ENCODE measurements at regions not wholly inside any gene's neighbourhood (a gene's known extent, or its start where the extent isn't known, plus 50 kb on each side); places are given as distances from the start of the nearest gene placed in this dataset.

DNA sequence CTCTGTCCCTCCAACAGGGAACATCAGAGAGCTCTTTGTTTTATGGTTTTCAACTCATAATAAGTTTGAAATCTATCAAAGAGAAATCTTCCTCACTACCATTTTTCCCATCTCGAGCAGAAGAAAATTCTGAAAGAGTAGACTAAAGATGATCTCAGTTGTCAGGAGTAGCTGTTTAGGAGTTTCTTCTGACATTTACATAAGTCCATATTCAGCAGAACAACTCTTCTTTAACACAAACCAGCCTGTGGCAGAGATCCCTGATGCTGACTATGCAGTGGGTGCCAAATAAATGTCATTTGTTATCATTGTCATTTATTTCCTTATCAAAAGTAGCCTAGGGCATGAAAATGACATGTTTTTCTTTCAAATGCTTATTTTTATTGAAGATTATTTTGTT, 380.7 kb downstream of the MBD2 start:
- H3K36me3 ChIP-seq (replicated peaks in 1 of 2; ENCODE audit: control insufficient read depth in 1 of 2, insufficient read depth in 2 of 2, low read length in 2 of 2), result no peaks in the 10 kb centered on the region
- ChIA-PET POLR2A (no interaction called here), CTCF (ENCODE audit: low intra/inter-chr PET ratio, low total read pairs) (no interaction called here)
- DNase-seq (ENCODE audit: low spot score) (no peak), ATAC-seq (no peak), FAIRE-seq (no peak)
- H3K27ac ChIP-seq (ENCODE audit: extremely low read length, insufficient read depth, low read length), result no peak overlapping the region
- in situ Hi-C loops (cut with HindIII; ENCODE audit: extremely low pct_ligation_motif_present, low pct_unique_long_range_greater_than_20kb), result no loop called here
- H3K4me1 ChIP-seq (ENCODE audit: insufficient read depth, low read length), result no peaks in the 10 kb centered on the region
- H3K9ac ChIP-seq (ENCODE audit: insufficient read depth, low read depth, low read length), result no peak overlapping the region
- WGBS (ENCODE audit: low lambda C conversion rate), result 4% methylated on average over 1 of the region's 1 CpG
- no peak overlapping the region for H3K4me2 ChIP-seq (ENCODE audit: low read depth, low read length)
- H3K27me3 ChIP-seq (ENCODE audit: control insufficient read depth in 1 of 2, insufficient read depth in 2 of 2, low read length in 2 of 2), result no peaks in the 10 kb centered on the region
- H2AFZ ChIP-seq (ENCODE audit: low read length), result no peak overlapping the region
- H3K79me2 ChIP-seq (ENCODE audit: insufficient read depth, low read length), result no peaks in the 10 kb centered on the region
- intact Hi-C loops (cut with micrococcal nuclease; ENCODE audit: unreplicated experiment), result no loop called here
- H3K9me3 ChIP-seq (ENCODE audit: low read length), result no peaks in the 10 kb centered on the region
- TF ChIP-seq HMGA1 (CRISPR knock-in tag; conservative IDR thresholded peaks at IDR 0.05), result no peak
- no peak overlapping the region for H3K4me3 ChIP-seq (replicated peaks in 1 of 3; ENCODE audit: insufficient read depth in 1 of 3, low read depth in 2 of 3, low read length in 3 of 3)
- BruUV-seq (replicated peaks), result no TSS peak
- no peaks in the 10 kb centered on the region for H4K20me1 ChIP-seq (ENCODE audit: insufficient read depth, low read length)

DNA sequence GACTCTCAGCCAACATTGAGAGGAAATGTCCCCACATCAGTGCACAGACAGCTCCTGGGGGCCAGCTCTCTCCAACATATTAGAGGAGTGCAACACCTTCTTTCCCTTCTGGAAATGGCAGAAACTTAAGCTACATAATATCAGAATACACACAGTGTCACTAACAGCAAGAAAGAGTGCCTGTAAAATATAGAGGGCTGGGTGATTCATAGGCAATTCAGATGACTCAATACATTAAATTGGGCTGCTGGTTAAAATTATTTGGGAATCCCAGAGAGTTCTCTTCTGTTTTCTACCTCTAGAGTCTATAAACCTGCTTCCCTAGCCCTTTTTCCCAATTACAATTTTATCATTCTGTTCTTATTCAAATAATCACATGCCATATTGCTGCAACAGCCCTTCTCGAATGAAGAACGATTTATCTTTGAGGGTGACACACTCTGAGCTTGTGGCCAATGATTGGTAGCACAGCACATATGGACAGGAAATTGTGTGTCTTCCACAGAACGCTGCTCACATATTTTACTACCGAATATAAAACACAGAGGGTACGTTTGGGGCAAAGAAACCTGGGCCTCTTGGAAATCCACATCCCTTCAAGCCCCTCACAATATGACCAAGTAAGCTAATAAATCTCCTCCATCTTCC, 381.2 kb downstream of the MBD2 start:
- POLR2A ChIA-PET, result no interaction called here
- Histone ChIP-seq H3K79me2 (ENCODE audit: insufficient read depth, low read length) (no peaks in the 10 kb centered on the region), H3K27me3 (ENCODE audit: control insufficient read depth in 1 of 2, insufficient read depth in 2 of 2, low read length in 2 of 2) (no peaks in the 10 kb centered on the region), H3K36me3 (replicated peaks in 1 of 2; ENCODE audit: control insufficient read depth in 1 of 2, insufficient read depth in 2 of 2, low read length in 2 of 2) (no peaks in the 10 kb centered on the region), H3K9ac (ENCODE audit: insufficient read depth, low read depth, low read length) (no peak overlapping the region), H3K9me3 (ENCODE audit: low read length) (no peaks in the 10 kb centered on the region), H3K27ac (ENCODE audit: extremely low read length, insufficient read depth, low read length) (no peak overlapping the region), H3K4me3 (replicated peaks in 1 of 3; ENCODE audit: insufficient read depth in 1 of 3, low read depth in 2 of 3, low read length in 3 of 3) (no peak overlapping the region), H3K4me2 (ENCODE audit: low read depth, low read length) (no peak overlapping the region), H4K20me1 (ENCODE audit: insufficient read depth, low read length) (no peaks in the 10 kb centered on the region), H3K4me1 (ENCODE audit: insufficient read depth, low read length) (no peaks in the 10 kb centered on the region), H2AFZ (ENCODE audit: low read length) (no peak overlapping the region)
- TF ChIP-seq GPN1 (CRISPR knock-in tag; IDR thresholded peaks at IDR 0.05; ENCODE audit: borderline replicate concordance) (no peak), JDP2 (CRISPR knock-in tag; IDR thresholded peaks at IDR 0.05; ENCODE audit: borderline replicate concordance) (no peak), MAFG (CRISPR knock-in tag; IDR thresholded peaks at IDR 0.05) (no peak), ZKSCAN8 (CRISPR knock-in tag; IDR thresholded peaks at IDR 0.05; ENCODE audit: borderline replicate concordance) (no peak), ZNF674 (CRISPR knock-in tag; IDR thresholded peaks at IDR 0.05; ENCODE audit: low read depth) (no peak), CEBPG (CRISPR knock-in tag; IDR thresholded peaks at IDR 0.05) (no peak), ZNF724P (CRISPR knock-in tag; IDR thresholded peaks at IDR 0.05; ENCODE audit: borderline replicate concordance) (no peak), RARA (CRISPR knock-in tag; IDR thresholded peaks at IDR 0.05) (no peak), ATM (IDR thresholded peaks at IDR 0.05; ENCODE audit: borderline replicate concordance) (no peak), ZSCAN22 (CRISPR knock-in tag; IDR thresholded peaks at IDR 0.05) (no peak), ZEB1 (IDR thresholded peaks at IDR 0.05; ENCODE audit: insufficient replicate concordance, low read depth) (no peak), ZNF335 (CRISPR knock-in tag; IDR thresholded peaks at IDR 0.05) (no peak), BORCS8-MEF2B (CRISPR knock-in tag; IDR thresholded peaks at IDR 0.05) (no peak)
- TF ChIP-seq, protein P1, sequence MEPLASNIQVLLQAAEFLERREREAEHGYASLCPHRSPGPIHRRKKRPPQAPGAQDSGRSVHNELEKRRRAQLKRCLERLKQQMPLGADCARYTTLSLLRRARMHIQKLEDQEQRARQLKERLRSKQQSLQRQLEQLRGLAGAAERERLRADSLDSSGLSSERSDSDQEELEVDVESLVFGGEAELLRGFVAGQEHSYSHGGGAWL (CRISPR knock-in tag; IDR thresholded peaks at IDR 0.05), result no peak
- TF ChIP-seq, protein P2, sequence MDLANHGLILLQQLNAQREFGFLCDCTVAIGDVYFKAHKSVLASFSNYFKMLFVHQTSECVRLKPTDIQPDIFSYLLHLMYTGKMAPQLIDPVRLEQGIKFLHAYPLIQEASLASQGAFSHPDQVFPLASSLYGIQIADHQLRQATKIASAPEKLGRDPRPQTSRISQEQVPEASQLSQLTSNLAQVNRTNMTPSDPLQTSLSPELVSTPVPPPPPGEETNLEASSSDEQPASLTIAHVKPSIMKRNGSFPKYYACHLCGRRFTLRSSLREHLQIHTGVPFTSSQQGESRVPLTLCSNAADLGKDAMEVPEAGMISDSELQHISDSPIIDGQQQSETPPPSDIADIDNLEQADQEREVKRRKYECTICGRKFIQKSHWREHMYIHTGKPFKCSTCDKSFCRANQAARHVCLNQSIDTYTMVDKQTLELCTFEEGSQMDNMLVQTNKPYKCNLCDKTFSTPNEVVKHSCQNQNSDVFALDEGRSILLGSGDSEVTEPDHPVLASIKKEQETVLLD (CRISPR knock-in tag; IDR thresholded peaks at IDR 0.05; ENCODE audit: low read depth), result no peak
- CTCF ChIA-PET (ENCODE audit: low intra/inter-chr PET ratio, low total read pairs), result no interaction called here
- in situ Hi-C loops (cut with HindIII; ENCODE audit: extremely low pct_ligation_motif_present, low pct_unique_long_range_greater_than_20kb) (no loop called here), intact Hi-C loops (cut with micrococcal nuclease; ENCODE audit: unreplicated experiment) (no loop called here)
- BruUV-seq (replicated peaks), result no TSS peak
- WGBS (ENCODE audit: low lambda C conversion rate), result under 1% methylated on average over 5 of the region's 5 CpGs
- ATAC-seq (no peak), DNase-seq (ENCODE audit: low spot score) (no peak), FAIRE-seq (no peak)

All from HepG2 (cell line).